ENCODE measurements at regions not wholly inside any gene's neighbourhood (a gene's known extent, or its start where the extent isn't known, plus 50 kb on each side); places are given as distances from the start of the nearest gene placed in this dataset.

DNA sequence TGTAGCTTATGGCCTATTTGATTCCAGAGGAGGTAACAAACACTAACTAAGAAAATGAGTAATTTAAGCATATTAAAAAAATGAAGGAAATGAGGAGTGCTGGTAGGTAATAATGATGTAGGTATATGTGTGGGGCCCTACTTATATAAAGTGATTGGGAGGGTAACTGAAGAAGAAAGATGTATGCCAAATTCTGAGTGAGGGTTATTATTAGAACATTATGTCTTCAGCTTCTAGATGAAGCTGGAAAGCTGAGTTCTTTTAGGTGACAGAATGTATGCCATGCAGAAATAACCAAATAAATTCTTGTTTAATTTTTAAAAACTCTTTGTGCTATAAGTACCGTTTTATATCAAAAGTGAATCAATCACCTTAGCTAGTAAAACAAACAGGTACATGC, 479.6 kb upstream of the TENM4 start:
- TF ChIP-seq POLR2AphosphoS5 (IDR thresholded peaks at IDR 0.05; ENCODE audit: low read depth, low read length) (no peak), ZNF879 (CRISPR knock-in tag; IDR thresholded peaks at IDR 0.05) (no peak), ZNF12 (CRISPR knock-in tag; IDR thresholded peaks at IDR 0.05) (no peak), TAF1 (CRISPR knock-in tag; IDR thresholded peaks at IDR 0.05) (no peak)
